HFFc6 (cell line): ENCODE measurements at regions not wholly inside any gene's neighbourhood (a gene's known extent, or its start where the extent isn't known, plus 50 kb on each side); places are given as distances from the start of the nearest gene placed in this dataset.

Experiments
- DNase-seq: peaks from one replicate; pipeline ENCODE4 v3.0.0-alpha.2; 2018
- H3K27ac Mint-ChIP-seq: 2 replicates; pipeline ENCODE4 v1.8.0; 2020; ENCODE audit warnings: mild to moderate bottlenecking, mixed read lengths
- H3K27me3 Mint-ChIP-seq: 2 replicates; pipeline ENCODE4 v1.8.0; 2021; ENCODE audit warnings: mild to moderate bottlenecking, moderate library complexity, mixed read lengths; ENCODE audit not compliant: insufficient read depth
- H3K36me3 Mint-ChIP-seq: 2 replicates; pipeline ENCODE4 v1.8.0; 2021; ENCODE audit warnings: low read depth, mixed read lengths
- H3K4me1 Mint-ChIP-seq: 2 replicates; pipeline ENCODE4 v1.8.0; 2020; ENCODE audit warnings: low read depth, mixed read lengths
- H3K4me3 Mint-ChIP-seq: 2 replicates; pipeline ENCODE4 v1.8.0; 2020; ENCODE audit warnings: mild to moderate bottlenecking, moderate library complexity, mixed read lengths
- H3K9me3 Mint-ChIP-seq: 2 replicates; pipeline ENCODE4 v1.8.0; 2020; ENCODE audit warnings: mild to moderate bottlenecking, mixed read lengths
- TF ChIP-seq, protein P1 (sequence below): fragments of 200-600 bp; sonication (generic); IDR thresholded peaks from 2 replicates; pipeline ENCODE4 v1.5.0; 2021; ENCODE audit warnings: antibody characterized with exemption, mild to moderate bottlenecking

GRCh38 chr6:22017766-22018165 is 279.1 kb downstream of the PRL start:
- H3K9me3 Mint-ChIP-seq = peaks cover 9% of the 10 kb centered on the region
- H3K4me1 Mint-ChIP-seq = no peaks in the 10 kb centered on the region
- TF ChIP-seq, protein P1, sequence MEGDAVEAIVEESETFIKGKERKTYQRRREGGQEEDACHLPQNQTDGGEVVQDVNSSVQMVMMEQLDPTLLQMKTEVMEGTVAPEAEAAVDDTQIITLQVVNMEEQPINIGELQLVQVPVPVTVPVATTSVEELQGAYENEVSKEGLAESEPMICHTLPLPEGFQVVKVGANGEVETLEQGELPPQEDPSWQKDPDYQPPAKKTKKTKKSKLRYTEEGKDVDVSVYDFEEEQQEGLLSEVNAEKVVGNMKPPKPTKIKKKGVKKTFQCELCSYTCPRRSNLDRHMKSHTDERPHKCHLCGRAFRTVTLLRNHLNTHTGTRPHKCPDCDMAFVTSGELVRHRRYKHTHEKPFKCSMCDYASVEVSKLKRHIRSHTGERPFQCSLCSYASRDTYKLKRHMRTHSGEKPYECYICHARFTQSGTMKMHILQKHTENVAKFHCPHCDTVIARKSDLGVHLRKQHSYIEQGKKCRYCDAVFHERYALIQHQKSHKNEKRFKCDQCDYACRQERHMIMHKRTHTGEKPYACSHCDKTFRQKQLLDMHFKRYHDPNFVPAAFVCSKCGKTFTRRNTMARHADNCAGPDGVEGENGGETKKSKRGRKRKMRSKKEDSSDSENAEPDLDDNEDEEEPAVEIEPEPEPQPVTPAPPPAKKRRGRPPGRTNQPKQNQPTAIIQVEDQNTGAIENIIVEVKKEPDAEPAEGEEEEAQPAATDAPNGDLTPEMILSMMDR = no peak
- DNase-seq = no peak
- no peak overlapping the region for H3K27ac Mint-ChIP-seq
- no peak overlapping the region for H3K4me3 Mint-ChIP-seq
- H3K27me3 Mint-ChIP-seq = no peaks in the 10 kb centered on the region
- H3K36me3 Mint-ChIP-seq = peaks cover 9% of the 10 kb centered on the region; the same call in 1 of the 2 replicates

GRCh38 chr6:22019857-22020256 is 277.0 kb downstream of the PRL start:
- TF ChIP-seq, protein P1 = no peak
- no peaks in the 10 kb centered on the region for H3K4me1 Mint-ChIP-seq
- H3K27ac Mint-ChIP-seq = no peak overlapping the region
- peaks cover 9% of the 10 kb centered on the region; the same call in 1 of the 2 replicates for H3K36me3 Mint-ChIP-seq
- H3K9me3 Mint-ChIP-seq = peaks cover 12% of the 10 kb centered on the region
- no peaks in the 10 kb centered on the region for H3K27me3 Mint-ChIP-seq
- H3K4me3 Mint-ChIP-seq = no peak overlapping the region
- DNase-seq = no peak

DNA sequence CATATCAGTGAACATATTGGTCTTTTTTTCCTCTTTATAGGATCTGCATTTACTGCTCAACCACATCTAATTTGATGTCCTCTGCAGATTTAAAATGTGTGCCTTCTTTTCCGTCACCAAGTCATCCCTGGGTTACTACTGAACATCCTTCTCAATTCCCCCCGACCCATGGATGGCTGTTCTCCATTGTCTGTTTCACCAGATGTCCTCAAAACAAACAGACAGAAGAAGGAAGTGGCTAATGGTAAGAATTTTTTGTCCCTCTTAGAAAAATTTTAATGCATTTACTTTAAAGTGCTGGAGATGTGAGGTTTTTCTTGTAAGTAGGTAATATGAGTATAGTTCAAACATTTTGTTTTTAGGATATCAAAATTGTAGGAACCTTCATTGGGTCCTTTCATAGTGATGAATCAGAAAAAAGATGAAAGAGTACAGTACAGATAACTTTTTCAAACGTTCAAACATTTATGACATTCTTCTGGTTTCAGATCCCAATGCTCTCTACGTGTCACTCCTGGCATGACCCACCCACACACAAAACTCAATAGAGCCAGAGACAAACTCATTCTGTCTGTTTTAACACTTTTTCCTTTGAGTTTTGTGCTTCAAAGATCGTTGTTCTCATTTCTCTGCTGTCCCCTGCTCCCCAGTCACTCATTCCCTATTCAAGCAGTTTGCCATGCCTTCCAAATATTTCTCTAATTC is 276.4 kb downstream of the PRL start:
- no peak for DNase-seq
- TF ChIP-seq, protein P1 = no peak
- H3K27ac Mint-ChIP-seq = no peak overlapping the region
- no peak overlapping the region for H3K4me3 Mint-ChIP-seq
- peaks cover 5% of the 10 kb centered on the region for H3K4me1 Mint-ChIP-seq
- H3K27me3 Mint-ChIP-seq = no peaks in the 10 kb centered on the region
- peaks cover 12% of the 10 kb centered on the region for H3K9me3 Mint-ChIP-seq
- peaks cover 9% of the 10 kb centered on the region; the same call in 1 of the 2 replicates for H3K36me3 Mint-ChIP-seq

- Mint-ChIP-seq H3K27ac (no peak overlapping the region), H3K36me3 (peaks cover 9% of the 10 kb centered on the region; the same call in 1 of the 2 replicates), H3K27me3 (no peaks in the 10 kb centered on the region), H3K9me3 (peaks cover 12% of the 10 kb centered on the region), H3K4me1 (peaks cover 14% of the 10 kb centered on the region), H3K4me3 (no peak overlapping the region)
- TF ChIP-seq, protein P1 = no peak
- no peak for DNase-seq
Measured at GRCh38 chr6:22021966-22022365, 274.9 kb downstream of the PRL start.

- Mint-ChIP-seq H3K27ac (no peak overlapping the region), H3K4me3 (no peak overlapping the region), H3K36me3 (peaks cover 9% of the 10 kb centered on the region; the same call in 1 of the 2 replicates), H3K27me3 (no peaks in the 10 kb centered on the region), H3K4me1 (peaks cover 14% of the 10 kb centered on the region), H3K9me3 (peaks cover 12% of the 10 kb centered on the region)
- DNase-seq = no peak
- TF ChIP-seq, protein P1 = no peak
Measured at GRCh38 chr6:22023937-22024336, 272.9 kb downstream of the PRL start.
